Activated CD8-positive, alpha-beta memory T cell treated with anti-CD3 and anti-CD28 coated beads for 48 hours (primary cell): ENCODE measurements at regions not wholly inside any gene's neighbourhood (a gene's known extent, or its start where the extent isn't known, plus 50 kb on each side); places are given as distances from the start of the nearest gene placed in this dataset.

Experiments used
- DNase-seq, 3 experiments: peaks; one replicate each; pipeline ENCODE4 v3.0.0-alpha.2; 2020; ENCODE audit warnings: low read depth in 2 of 3, low spot score in 2 of 3

GRCh38 chr2:14905571-14905970 is 273.1 kb downstream of the LRATD1 start:
- no peak for DNase-seq

GRCh38 chr2:14907014-14907612 is 274.6 kb downstream of the LRATD1 start:
- no peak for DNase-seq

GRCh38 chr2:14909795-14910194 is 277.3 kb downstream of the LRATD1 start:
- no peak for DNase-seq

GRCh38 chr2:14910654-14911053 is 278.1 kb downstream of the LRATD1 start:
- DNase-seq, result no peak

- DNase-seq, result no peak
These were observed 283.5 kb downstream of the LRATD1 start for GRCh38 chr2:14915983-14916382.

GRCh38 chr2:14923820-14924580 is 291.5 kb downstream of the LRATD1 start:
- DNase-seq, result no peak

- no peak for DNase-seq
These were observed 293.0 kb downstream of the LRATD1 start for GRCh38 chr2:14925471-14925870.

GRCh38 chr2:14927021-14927564 is 294.6 kb downstream of the LRATD1 start:
- DNase-seq, result no peak

GRCh38 chr2:14928056-14928455 is 295.5 kb downstream of the LRATD1 start:
- DNase-seq, result no peak

- DNase-seq, result no peak
These were observed 297.9 kb downstream of the LRATD1 start for GRCh38 chr2:14930441-14930840.

- DNase-seq, result no peak
These were observed 299.8 kb downstream of the LRATD1 start for GRCh38 chr2:14932285-14932684.

GRCh38 chr2:14933753-14934152 is 301.2 kb downstream of the LRATD1 start:
- DNase-seq, result no peak

GRCh38 chr2:14936426-14936825 is 303.9 kb downstream of the LRATD1 start:
- DNase-seq, result no peak

- DNase-seq, result no peak
These were observed 304.8 kb downstream of the LRATD1 start for GRCh38 chr2:14937336-14937735.

- no peak for DNase-seq
These were observed 308.7 kb downstream of the LRATD1 start for GRCh38 chr2:14941151-14941631.

- no peak for DNase-seq
These were observed 310.5 kb downstream of the LRATD1 start for GRCh38 chr2:14942987-14943386.

GRCh38 chr2:14944562-14945346 is 312.2 kb downstream of the LRATD1 start:
- no peak for DNase-seq

- DNase-seq, result no peak
These were observed 319.2 kb downstream of the LRATD1 start for GRCh38 chr2:14951569-14952285.

- DNase-seq, result no peak
These were observed 320.0 kb downstream of the LRATD1 start for GRCh38 chr2:14952400-14952963.

- DNase-seq, result no peak
These were observed 328.3 kb downstream of the LRATD1 start for GRCh38 chr2:14960686-14961324.
